ENCODE measurements at regions not wholly inside any gene's neighbourhood (a gene's known extent, or its start where the extent isn't known, plus 50 kb on each side); places are given as distances from the start of the nearest gene placed in this dataset.

DNA sequence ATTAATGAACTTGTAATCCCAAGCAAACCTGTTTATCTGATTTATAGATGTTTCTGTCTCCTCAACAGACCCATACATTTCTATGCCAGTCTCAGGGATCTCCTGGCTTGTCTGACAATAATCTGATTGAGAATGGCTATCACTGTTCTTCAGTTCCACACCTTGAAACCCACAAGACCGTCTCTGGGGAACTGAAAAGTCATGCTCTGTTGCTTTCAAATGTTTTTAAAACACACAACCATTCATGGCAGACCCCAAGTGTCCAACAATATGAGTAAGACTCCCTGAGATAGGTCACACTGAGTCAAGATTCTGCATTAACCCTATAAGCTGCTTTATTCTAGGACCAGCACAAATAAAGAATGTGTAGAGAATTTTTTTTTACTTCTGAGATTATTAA is 611.2 kb upstream of the PLXNA2 start:
- DNase-seq (ENCODE audit: low spot score) (no peak), ATAC-seq (ENCODE audit: insufficient number of reproducible peaks, low FRiP score, low read depth) (no peak)
- no peak overlapping the region for H3K4me3 ChIP-seq
- no peaks in the 10 kb centered on the region for H3K9me3 ChIP-seq
- no peaks in the 10 kb centered on the region for H3K27me3 ChIP-seq (replicated peaks; ENCODE audit: insufficient read depth)
- no peaks in the 10 kb centered on the region for H3K36me3 ChIP-seq
- no peak for TF ChIP-seq CTCF (IDR thresholded peaks at IDR 0.05)
- peaks cover 5 to 10% of the 10 kb centered on the region in 2 donors for H3K4me1 ChIP-seq (ENCODE audit: control insufficient read depth in 1 of 2, low read depth in 2 of 2)
- no peak overlapping the region for H3K27ac ChIP-seq

GRCh38 chr1:208857465-208857864 is 613.3 kb upstream of the PLXNA2 start:
- Histone ChIP-seq H3K27me3 (replicated peaks; ENCODE audit: insufficient read depth) (no peaks in the 10 kb centered on the region), H3K9me3 (no peaks in the 10 kb centered on the region), H3K4me3 (no peak overlapping the region), H3K4me1 (ENCODE audit: control insufficient read depth in 1 of 2, low read depth in 2 of 2) (no peaks in the 10 kb centered on the region), H3K36me3 (no peaks in the 10 kb centered on the region), H3K27ac (no peak overlapping the region)
- TF ChIP-seq CTCF (IDR thresholded peaks at IDR 0.05) = no peak
- DNase-seq (ENCODE audit: low spot score) (no peak), ATAC-seq (ENCODE audit: insufficient number of reproducible peaks, low FRiP score, low read depth) (no peak)

DNA sequence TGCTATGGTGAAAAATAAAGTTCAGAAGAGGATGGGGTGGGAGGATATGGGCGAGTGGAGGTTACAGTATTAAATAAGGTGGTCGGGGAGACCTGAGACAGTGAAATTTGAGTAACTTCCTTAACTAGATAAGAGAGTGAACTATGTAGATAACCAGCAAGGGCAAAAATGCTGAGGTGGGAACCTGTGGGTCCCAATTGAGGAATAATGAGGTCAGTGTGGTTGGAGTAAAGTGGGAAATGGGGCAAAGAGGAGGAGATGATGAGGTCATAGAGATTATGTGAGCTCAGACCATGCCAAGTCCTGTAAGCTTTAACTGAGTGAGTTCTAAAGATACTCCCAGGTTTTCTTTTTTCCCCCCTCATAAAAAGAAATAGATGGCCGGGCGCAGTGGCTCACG is 614.6 kb upstream of the PLXNA2 start:
- H3K9me3 ChIP-seq = no peaks in the 10 kb centered on the region
- no peaks in the 10 kb centered on the region for H3K36me3 ChIP-seq
- DNase-seq (ENCODE audit: low spot score) = no peak
- H3K27me3 ChIP-seq (replicated peaks; ENCODE audit: insufficient read depth) = no peaks in the 10 kb centered on the region
- H3K4me1 ChIP-seq (ENCODE audit: control insufficient read depth in 1 of 2, low read depth in 2 of 2) = no peaks in the 10 kb centered on the region
- H3K27ac ChIP-seq = no peak overlapping the region
- H3K4me3 ChIP-seq = no peak overlapping the region
- no peak for TF ChIP-seq CTCF (IDR thresholded peaks at IDR 0.05)
- no peak for ATAC-seq (ENCODE audit: insufficient number of reproducible peaks, low FRiP score, low read depth)

GRCh38 chr1:208864366-208864965 is 620.3 kb upstream of the PLXNA2 start:
- H3K9me3 ChIP-seq = no peaks in the 10 kb centered on the region
- H3K36me3 ChIP-seq = no peaks in the 10 kb centered on the region
- H3K4me3 ChIP-seq = no peak overlapping the region
- no peak overlapping the region for H3K27ac ChIP-seq
- no peaks in the 10 kb centered on the region for H3K4me1 ChIP-seq (ENCODE audit: control insufficient read depth in 1 of 2, low read depth in 2 of 2)
- no peak for TF ChIP-seq CTCF (IDR thresholded peaks at IDR 0.05)
- DNase-seq (ENCODE audit: low spot score) = no peak
- H3K27me3 ChIP-seq (replicated peaks; ENCODE audit: insufficient read depth) = no peaks in the 10 kb centered on the region
- ATAC-seq (ENCODE audit: insufficient number of reproducible peaks, low FRiP score, low read depth) = no peak

DNA sequence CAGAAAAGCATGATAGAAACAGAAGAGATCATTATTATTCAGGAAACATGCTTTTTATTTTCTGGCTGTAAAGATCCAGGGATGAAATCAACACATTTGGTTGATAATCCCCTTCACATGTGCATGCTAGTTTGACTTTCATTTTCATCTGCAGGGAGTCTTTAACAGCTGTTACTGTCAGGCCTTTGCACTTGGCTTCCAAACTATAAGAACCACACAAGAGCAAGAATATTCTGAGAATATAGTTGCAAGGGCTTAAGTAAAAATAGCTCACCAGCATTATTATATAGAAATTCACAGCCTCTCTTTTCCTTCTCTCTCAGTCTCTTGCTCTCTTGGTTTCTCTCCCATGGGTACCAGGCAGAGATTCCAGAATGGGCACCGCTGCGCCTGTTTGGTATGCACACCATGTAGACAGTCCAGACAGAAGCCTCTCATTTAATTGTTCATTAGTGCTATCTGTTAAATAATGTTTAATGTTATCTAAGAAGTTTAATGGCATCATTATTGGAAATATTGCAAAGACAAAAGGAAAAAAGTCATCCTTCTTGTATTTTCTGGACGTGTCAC is 622.3 kb upstream of the PLXNA2 start:
- Histone ChIP-seq H3K4me3 (no peak overlapping the region), H3K9me3 (no peaks in the 10 kb centered on the region), H3K4me1 (ENCODE audit: control insufficient read depth in 1 of 2, low read depth in 2 of 2) (no peaks in the 10 kb centered on the region), H3K27me3 (replicated peaks; ENCODE audit: insufficient read depth) (no peaks in the 10 kb centered on the region), H3K36me3 (no peaks in the 10 kb centered on the region), H3K27ac (no peak overlapping the region)
- DNase-seq (ENCODE audit: low spot score) (no peak), ATAC-seq (ENCODE audit: insufficient number of reproducible peaks, low FRiP score, low read depth) (no peak)
- TF ChIP-seq CTCF (IDR thresholded peaks at IDR 0.05) = no peak

All from thoracic aorta (tissue), 2 donors.